HG03558 (cell line): ENCODE measurements at regions not wholly inside any gene's neighbourhood (a gene's known extent, or its start where the extent isn't known, plus 50 kb on each side); places are given as distances from the start of the nearest gene placed in this dataset.
"Not testable (repeated sequence)": the region's sequence is repeated elsewhere in the genome, so short reads cannot be mapped to it uniquely, and the experiment has no call there.

Source experiments
- ATAC-seq: cut with Tn5 transposase; IDR thresholded peaks from one replicate; pipeline ENCODE4 v1.9.1; 2021; ENCODE audit warnings: moderate number of reproducible peaks; ENCODE audit not compliant: unreplicated experiment; ENCODE audit errors: extremely low read depth

- no peak for ATAC-seq
Observed at GRCh38 chr10:9851808-9852207, 1165.9 kb upstream of the CELF2 start.

GRCh38 chr10:9853405-9854355 is 1164.0 kb upstream of the CELF2 start:
- no peak for ATAC-seq

GRCh38 chr10:9855451-9855850 is 1162.2 kb upstream of the CELF2 start:
- not testable (repeated sequence) for ATAC-seq

- ATAC-seq, result no peak
Observed at GRCh38 chr10:9858816-9859215, 1158.9 kb upstream of the CELF2 start.

- ATAC-seq, result no peak
Observed at GRCh38 chr10:9860045-9860444, 1157.6 kb upstream of the CELF2 start.

GRCh38 chr10:9863559-9864121 is 1154.0 kb upstream of the CELF2 start:
- no peak for ATAC-seq

- no peak for ATAC-seq
Observed at GRCh38 chr10:9868499-9868898, 1149.2 kb upstream of the CELF2 start.

GRCh38 chr10:9869205-9869604 is 1148.5 kb upstream of the CELF2 start:
- ATAC-seq, result no peak

- no peak for ATAC-seq
Observed at GRCh38 chr10:9869606-9870176, 1148.0 kb upstream of the CELF2 start.

GRCh38 chr10:9875353-9875752 is 1142.3 kb upstream of the CELF2 start:
- ATAC-seq, result no peak

- ATAC-seq, result no peak
Observed at GRCh38 chr10:9877978-9878377, 1139.7 kb upstream of the CELF2 start.

GRCh38 chr10:9878383-9878782 is 1139.3 kb upstream of the CELF2 start:
- no peak for ATAC-seq

GRCh38 chr10:9885761-9886160 is 1131.9 kb upstream of the CELF2 start:
- ATAC-seq, result no peak

GRCh38 chr10:9886772-9887171 is 1130.9 kb upstream of the CELF2 start:
- no peak for ATAC-seq

GRCh38 chr10:9895453-9895852 is 1122.2 kb upstream of the CELF2 start:
- ATAC-seq, result no peak

GRCh38 chr10:9895981-9896380 is 1121.7 kb upstream of the CELF2 start:
- no peak for ATAC-seq

- ATAC-seq, result no peak
Observed at GRCh38 chr10:9898633-9899395, 1118.9 kb upstream of the CELF2 start.

GRCh38 chr10:9900751-9901150 is 1116.9 kb upstream of the CELF2 start:
- ATAC-seq, result no peak

GRCh38 chr10:9901971-9902370 is 1115.7 kb upstream of the CELF2 start:
- no peak for ATAC-seq

GRCh38 chr10:9910446-9910845 is 1107.2 kb upstream of the CELF2 start:
- ATAC-seq, result no peak

GRCh38 chr10:9911488-9911887 is 1106.2 kb upstream of the CELF2 start:
- ATAC-seq, result no peak
